ENCODE measurements at regions not wholly inside any gene's neighbourhood (a gene's known extent, or its start where the extent isn't known, plus 50 kb on each side); places are given as distances from the start of the nearest gene placed in this dataset.

GRCh38 chr15:25508369-25509002 lies 69.7 kb upstream of the UBE3A start:
- 63% methylated on average over 3 of the region's 3 CpGs; no CpG with 5 or more reads in 1 of the 2 experiments for WGBS, 2 experiments (ENCODE audit: extremely low coverage in 1 of 2, insufficient coverage in 1 of 2, insufficient read length in 1 of 2, insufficient replicate concordance in 2 of 2, low coverage in 1 of 2, low lambda C conversion rate in 2 of 2, missing lambda C conversion rate in 1 of 2)
- no peak overlapping the region for H3K18ac ChIP-seq (ENCODE audit: extremely low read depth, low read length)
- DNase-seq (ENCODE audit: low read depth in 1 of 2, low spot score in 2 of 2): no peak
- H3K27ac ChIP-seq (ENCODE audit: low read depth, low read length): no peak overlapping the region
- H2BK12ac ChIP-seq (ENCODE audit: low read depth, low read length): no peak overlapping the region
- no peak overlapping the region for H4K8ac ChIP-seq (ENCODE audit: extremely low read depth, insufficient read depth, low read length)
- H3K56ac ChIP-seq (replicated peaks; ENCODE audit: insufficient read length, low read depth, low read length): no peak overlapping the region
- H3K79me1 ChIP-seq (ENCODE audit: low read depth, low read length): no peaks in the 10 kb centered on the region
- no peak overlapping the region for H3K4ac ChIP-seq (replicated peaks; ENCODE audit: insufficient read length, low read depth, low read length)
- H3K23ac ChIP-seq (ENCODE audit: insufficient read length): no peak overlapping the region
- no peak overlapping the region for H3K4me3 ChIP-seq (ENCODE audit: extremely low read depth in 1 of 4, insufficient read depth in 2 of 4, low read depth in 3 of 4, low read length in 4 of 4)
- no peak overlapping the region for H3K14ac ChIP-seq (ENCODE audit: insufficient read length)
- no peak overlapping the region for H2AFZ ChIP-seq (ENCODE audit: low read length)
- no peak overlapping the region for H2BK5ac ChIP-seq (ENCODE audit: low read depth, low read length)
- CTCF ChIA-PET (ENCODE audit: partially characterized antibody): interaction anchor here (0.6 to 8.5 kb wide), 59 partner anchors 8 to 1733 kb away, joined by 3 to 119 read pairs (median 4); no protein-coding TSS in a partner anchor
- no peaks in the 10 kb centered on the region for H3K79me2 ChIP-seq (ENCODE audit: control insufficient read depth in 1 of 2, insufficient read depth in 2 of 2, low read length in 2 of 2)
- H4K91ac ChIP-seq (replicated peaks; ENCODE audit: insufficient read length, low read length): no peak overlapping the region
- no peaks in the 10 kb centered on the region for H3K27me3 ChIP-seq (replicated peaks in 1 of 4; ENCODE audit: control insufficient read depth in 3 of 4, extremely low read depth in 1 of 4, insufficient read depth in 3 of 4, low read length in 3 of 4)
- POLR2A ChIA-PET (ENCODE audit: partially characterized antibody): interaction anchor here (1.7 kb wide), 1 partner anchor 188 kb away, joined by 4 read pairs; no protein-coding TSS in a partner anchor
- no peaks in the 10 kb centered on the region for H4K20me1 ChIP-seq (replicated peaks in 1 of 2; ENCODE audit: control insufficient read depth in 1 of 2, insufficient read depth in 2 of 2, low read length in 2 of 2)
- H2BK15ac ChIP-seq (ENCODE audit: low read length): no peak overlapping the region
- H3K4me2 ChIP-seq (ENCODE audit: insufficient read depth in 1 of 2, low read depth in 2 of 2, low read length in 2 of 2): no peak overlapping the region
- no peak overlapping the region for H3K9ac ChIP-seq (replicated peaks in 1 of 4; ENCODE audit: extremely low read depth in 1 of 4, low read depth in 3 of 4, low read length in 3 of 4)
- H2BK20ac ChIP-seq (ENCODE audit: low read length): no peak overlapping the region
- H2BK120ac ChIP-seq (replicated peaks; ENCODE audit: low read depth, low read length): no peak overlapping the region
- no peaks in the 10 kb centered on the region for H3K23me2 ChIP-seq (ENCODE audit: low read depth, low read length)
- no peaks in the 10 kb centered on the region; a peak in 1 of 4 replicates for H3K9me3 ChIP-seq (ENCODE audit: insufficient read depth in 2 of 2, low read depth in 1 of 2, low read length in 1 of 2)
- no peaks in the 10 kb centered on the region for H3K36me3 ChIP-seq (ENCODE audit: control insufficient read depth in 2 of 4, insufficient read depth in 4 of 4, low read length in 3 of 4)
- TF ChIP-seq RAD21 (IDR thresholded peaks at IDR 0.05 in 1 of 2, conservative IDR thresholded peaks at IDR 0.05 in 1 of 2; ENCODE audit: low read depth in 2 of 2, low read length in 2 of 2) (peak; percentile 96 to 98), SRF (IDR thresholded peaks at IDR 0.05; ENCODE audit: low read depth, low read length) (no peak), CTCF (IDR thresholded peaks at IDR 0.05; ENCODE audit: control extremely low read depth in 1 of 3, insufficient read depth in 1 of 3, low read depth in 1 of 3, low read length in 3 of 3) (peak in 2 of 3 experiments; percentile 61 to 76; a peak in 3 of 4 replicates), SAP30 (IDR thresholded peaks at IDR 0.05; ENCODE audit: insufficient read depth, insufficient replicate concordance, low read length) (no peak), POU5F1 (IDR thresholded peaks at IDR 0.05; ENCODE audit: low read depth, low read length) (no peak), ASH2L (IDR thresholded peaks at IDR 0.05; ENCODE audit: low read length) (no peak)
- TF ChIP-seq, protein P1, sequence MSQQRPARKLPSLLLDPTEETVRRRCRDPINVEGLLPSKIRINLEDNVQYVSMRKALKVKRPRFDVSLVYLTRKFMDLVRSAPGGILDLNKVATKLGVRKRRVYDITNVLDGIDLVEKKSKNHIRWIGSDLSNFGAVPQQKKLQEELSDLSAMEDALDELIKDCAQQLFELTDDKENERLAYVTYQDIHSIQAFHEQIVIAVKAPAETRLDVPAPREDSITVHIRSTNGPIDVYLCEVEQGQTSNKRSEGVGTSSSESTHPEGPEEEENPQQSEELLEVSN (IDR thresholded peaks at IDR 0.05): no peak
- FAIRE-seq: peak; percentile 85
- H2AK5ac ChIP-seq (ENCODE audit: low read depth, low read length): no peak overlapping the region
- peaks cover 0 to 15% (median 11%) of the 10 kb centered on the region in 4 experiments for H3K4me1 ChIP-seq (replicated peaks in 1 of 4; ENCODE audit: control insufficient read depth in 3 of 4, insufficient read depth in 4 of 4, low read length in 3 of 4)
- H4K5ac ChIP-seq (ENCODE audit: insufficient read length, low read depth, low read length): no peak overlapping the region
